ENCODE measurements at regions not wholly inside any gene's neighbourhood (a gene's known extent, or its start where the extent isn't known, plus 50 kb on each side); places are given as distances from the start of the nearest gene placed in this dataset.

- no peak overlapping the region for H2AK5ac ChIP-seq (ENCODE audit: low read depth, low read length)
- intact Hi-C loops (cut with micrococcal nuclease) = no loop called here
- H3K18ac ChIP-seq (ENCODE audit: low read depth, low read length) = no peak overlapping the region
- WGBS, 2 experiments (ENCODE audit: extremely low coverage in 2 of 2, insufficient read length in 1 of 2) = no CpG with 5 or more reads among the region's 4 CpGs
- H4K5ac ChIP-seq (ENCODE audit: low read depth, low read length) = no peak overlapping the region
- CTCF ChIA-PET = no interaction called here
- BruUV-seq (replicated peaks) = no TSS peak
- TF ChIP-seq RAD21 (IDR thresholded peaks at IDR 0.05; ENCODE audit: low read length) = no peak
- TF ChIP-seq FOS (IDR thresholded peaks at IDR 0.05; ENCODE audit: low read depth, low read length) = no peak
- no peak for TF ChIP-seq CHD1 (IDR thresholded peaks at IDR 0.05; ENCODE audit: low read depth, low read length)
- no peak for TF ChIP-seq CEBPB (IDR thresholded peaks at IDR 0.05; ENCODE audit: low read depth, low read length)
- TF ChIP-seq MXI1 (IDR thresholded peaks at IDR 0.05; ENCODE audit: borderline replicate concordance, low read depth, low read length) = no peak
- no peak for TF ChIP-seq RCOR1 (IDR thresholded peaks at IDR 0.05; ENCODE audit: insufficient replicate concordance, low read length)
- no peak for TF ChIP-seq RFX5 (IDR thresholded peaks at IDR 0.05; ENCODE audit: low read depth, low read length)
- no peak for TF ChIP-seq CTCF (conservative IDR thresholded peaks at IDR 0.05; ENCODE audit: low read depth, low read length)
- TF ChIP-seq USF2 (IDR thresholded peaks at IDR 0.05; ENCODE audit: low read depth, low read length) = no peak
- TF ChIP-seq SMC3 (IDR thresholded peaks at IDR 0.05; ENCODE audit: low read depth, low read length) = no peak
- no peak for TF ChIP-seq NFE2L2 (IDR thresholded peaks at IDR 0.05; ENCODE audit: low read depth, low read length)
- TF ChIP-seq MAZ (IDR thresholded peaks at IDR 0.05; ENCODE audit: borderline replicate concordance, low read depth, low read length) = no peak
- TF ChIP-seq POLR2A (IDR thresholded peaks at IDR 0.05; ENCODE audit: low read depth, low read length) = no peak
- no peak for TF ChIP-seq ELK1 (IDR thresholded peaks at IDR 0.05; ENCODE audit: borderline replicate concordance, low read depth, low read length)
- no peak for TF ChIP-seq BHLHE40 (IDR thresholded peaks at IDR 0.05; ENCODE audit: low read depth, low read length)
- no peak for TF ChIP-seq MAFK (IDR thresholded peaks at IDR 0.05; ENCODE audit: low read depth, low read length)
- H3K4ac ChIP-seq (ENCODE audit: low read depth, low read length) = no peak overlapping the region
- H2BK5ac ChIP-seq (ENCODE audit: low read depth, low read length, poor library complexity, severe bottlenecking) = no peak overlapping the region
- no peak overlapping the region for H2AFZ ChIP-seq (replicated peaks; ENCODE audit: low read length, poor library complexity)
- H4K91ac ChIP-seq (ENCODE audit: insufficient read depth, low read depth, low read length) = no peak overlapping the region
- H3K23ac ChIP-seq (ENCODE audit: low read depth, low read length) = no peak overlapping the region
- no peak overlapping the region for H2BK15ac ChIP-seq (ENCODE audit: low read depth, low read length)
- H2BK20ac ChIP-seq (ENCODE audit: low read depth, low read length) = no peak overlapping the region
- dilution Hi-C loops (cut with HindIII; ENCODE audit: low sequenced_read_pairs, unreplicated experiment) = no loop called here
- no peak overlapping the region for H3K56ac ChIP-seq (ENCODE audit: extremely low read depth, insufficient read depth, low read length)
- no peak overlapping the region for H3K4me3 ChIP-seq (ENCODE audit: insufficient read depth, low read depth, low read length)
- DNase-seq = no peak
- in situ Hi-C loops (cut with MboI; ENCODE audit: low sequenced_read_pairs) = no loop called here
- H3K36me3 ChIP-seq (ENCODE audit: control insufficient read depth, insufficient read depth, low read length) = no peaks in the 10 kb centered on the region
- H3K9ac ChIP-seq (ENCODE audit: low read depth, low read length) = no peak overlapping the region
- no peak overlapping the region for H2AK9ac ChIP-seq (replicated peaks; ENCODE audit: low read depth, low read length, poor library complexity)
- H3K79me1 ChIP-seq (ENCODE audit: low read depth in 1 of 2, low read length in 2 of 2) = no peaks in the 10 kb centered on the region
- no peak for ATAC-seq (ENCODE audit: low read depth)
- no peak overlapping the region for H2BK120ac ChIP-seq (ENCODE audit: low read depth, low read length)
- H3K9me1 ChIP-seq (ENCODE audit: insufficient read depth, low read length) = no peaks in the 10 kb centered on the region
- H3K4me1 ChIP-seq (ENCODE audit: control insufficient read depth, insufficient read depth, low read length) = no peaks in the 10 kb centered on the region
- no peak overlapping the region for H3K14ac ChIP-seq (replicated peaks; ENCODE audit: low read depth, low read length)
- no peak overlapping the region for H4K8ac ChIP-seq (ENCODE audit: low read depth in 2 of 2, low read length in 2 of 2)
- POLR2A ChIA-PET (ENCODE audit: unreplicated experiment) = no interaction called here
- peaks cover 28% of the 10 kb centered on the region for H3K9me3 ChIP-seq (ENCODE audit: control insufficient read depth, insufficient read depth, low read length)
- no peaks in the 10 kb centered on the region for H3K27me3 ChIP-seq (ENCODE audit: control insufficient read depth, insufficient read depth, low read length)
- H3K27ac ChIP-seq (ENCODE audit: insufficient read depth, low read length) = no peak overlapping the region
- H4K20me1 ChIP-seq (ENCODE audit: insufficient read depth, low read length) = no peaks in the 10 kb centered on the region
- H3K4me2 ChIP-seq (ENCODE audit: low read depth, low read length) = no peak overlapping the region
Observed at GRCh38 chr10:2761971-2762370, 305.4 kb upstream of the PFKP start.
